Tibial nerve (tissue), 3 donors: ENCODE measurements at regions not wholly inside any gene's neighbourhood (a gene's known extent, or its start where the extent isn't known, plus 50 kb on each side); places are given as distances from the start of the nearest gene placed in this dataset.

Experiments used
- EP300 ChIP-seq, 2 donors: sonication (generic); formaldehyde crosslinking; IDR thresholded peaks; one replicate each; pipeline ENCODE4 v1.6.1; 2017; ENCODE audit warnings: antibody characterized with exemption in 2 of 2, mild to moderate bottlenecking in 1 of 2
- POLR2A ChIP-seq, 2 donors: fragments of 450-650 bp; IDR thresholded peaks; one replicate each; pipeline ENCODE4 v1.6.1; 2017; ENCODE audit warnings: antibody characterized with exemption in 2 of 2, mild to moderate bottlenecking in 2 of 2, moderate library complexity in 2 of 2

DNA sequence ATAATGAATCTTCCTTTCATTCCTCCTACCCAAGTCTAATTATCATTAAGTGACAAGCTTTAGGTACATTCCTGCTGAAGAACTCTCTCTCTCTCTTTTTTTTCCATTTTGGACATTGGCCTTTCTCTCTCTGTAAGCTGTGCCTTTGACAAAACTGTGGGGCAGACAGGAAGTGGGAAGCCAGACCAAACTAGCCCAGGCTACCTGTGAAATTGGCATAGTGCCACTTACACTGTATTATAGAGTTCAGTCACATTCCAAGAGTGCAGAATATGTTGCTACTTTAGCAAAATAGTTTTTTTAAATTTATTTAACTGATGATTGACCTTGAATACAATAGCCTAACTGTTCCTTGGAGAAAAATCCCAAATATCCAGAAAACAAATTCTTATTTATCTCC lies 381.5 kb upstream of the ETAA1 start:
- TF ChIP-seq EP300 (IDR thresholded peaks at IDR 0.05) (no peak), POLR2A (IDR thresholded peaks at IDR 0.05) (no peak)
